ENCODE measurements at regions not wholly inside any gene's neighbourhood (a gene's known extent, or its start where the extent isn't known, plus 50 kb on each side); places are given as distances from the start of the nearest gene placed in this dataset.

DNA sequence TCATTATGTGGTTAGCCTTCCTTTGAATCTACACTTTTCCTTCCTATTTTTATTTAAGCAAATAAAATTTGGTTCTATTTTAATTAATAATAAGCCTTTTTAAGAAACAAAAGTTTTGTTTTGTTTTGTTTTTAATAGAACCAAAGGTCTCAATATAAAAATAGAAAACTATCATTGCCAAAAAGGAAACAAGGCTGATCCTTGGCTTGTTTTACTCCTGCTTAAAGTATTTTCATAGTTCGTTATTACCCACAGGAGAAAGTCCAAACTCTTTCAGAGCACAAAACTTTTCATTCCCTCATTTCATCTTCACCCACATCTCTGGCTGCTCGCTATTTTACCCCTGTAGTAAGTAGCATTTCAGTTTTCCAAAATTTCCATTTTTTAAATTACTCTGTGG is 374.8 kb downstream of the SEMA3D start:
- ChIA-PET POLR2A (ENCODE audit: unreplicated experiment) (no interaction called here), CTCF (no interaction called here)
- no peak overlapping the region for H3K4me3 ChIP-seq (ENCODE audit: low read length)
- H3K4me1 ChIP-seq (ENCODE audit: insufficient read depth, low read length), result no peaks in the 10 kb centered on the region
- no peak overlapping the region for H3K27ac ChIP-seq (ENCODE audit: low read length)
- no peaks in the 10 kb centered on the region for H3K9me3 ChIP-seq (ENCODE audit: low read length)
- intact Hi-C loops (cut with micrococcal nuclease), result no loop called here
- no peaks in the 10 kb centered on the region for H4K20me1 ChIP-seq (ENCODE audit: low read length)
- H3K27me3 ChIP-seq (ENCODE audit: low read length), result no peaks in the 10 kb centered on the region
- BruUV-seq (replicated peaks), result no TSS peak
- no peaks in the 10 kb centered on the region for H3K79me2 ChIP-seq (ENCODE audit: low read length)
- H3K9me2 ChIP-seq (replicated peaks; ENCODE audit: low read length), result no peaks in the 10 kb centered on the region
- DNase-seq, result no peak
- H2AFZ ChIP-seq (ENCODE audit: low read length), result no peak overlapping the region
- no peaks in the 10 kb centered on the region for H3F3A ChIP-seq (ENCODE audit: low read length, unreplicated experiment)
- no peak for ATAC-seq
- no peak overlapping the region for H3K9ac ChIP-seq (ENCODE audit: low read length)
- H3K4me2 ChIP-seq (ENCODE audit: low read length), result no peak overlapping the region
- H3K36me3 ChIP-seq (ENCODE audit: low read depth, low read length), result no peaks in the 10 kb centered on the region
- TF ChIP-seq, protein P1, sequence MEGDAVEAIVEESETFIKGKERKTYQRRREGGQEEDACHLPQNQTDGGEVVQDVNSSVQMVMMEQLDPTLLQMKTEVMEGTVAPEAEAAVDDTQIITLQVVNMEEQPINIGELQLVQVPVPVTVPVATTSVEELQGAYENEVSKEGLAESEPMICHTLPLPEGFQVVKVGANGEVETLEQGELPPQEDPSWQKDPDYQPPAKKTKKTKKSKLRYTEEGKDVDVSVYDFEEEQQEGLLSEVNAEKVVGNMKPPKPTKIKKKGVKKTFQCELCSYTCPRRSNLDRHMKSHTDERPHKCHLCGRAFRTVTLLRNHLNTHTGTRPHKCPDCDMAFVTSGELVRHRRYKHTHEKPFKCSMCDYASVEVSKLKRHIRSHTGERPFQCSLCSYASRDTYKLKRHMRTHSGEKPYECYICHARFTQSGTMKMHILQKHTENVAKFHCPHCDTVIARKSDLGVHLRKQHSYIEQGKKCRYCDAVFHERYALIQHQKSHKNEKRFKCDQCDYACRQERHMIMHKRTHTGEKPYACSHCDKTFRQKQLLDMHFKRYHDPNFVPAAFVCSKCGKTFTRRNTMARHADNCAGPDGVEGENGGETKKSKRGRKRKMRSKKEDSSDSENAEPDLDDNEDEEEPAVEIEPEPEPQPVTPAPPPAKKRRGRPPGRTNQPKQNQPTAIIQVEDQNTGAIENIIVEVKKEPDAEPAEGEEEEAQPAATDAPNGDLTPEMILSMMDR (conservative IDR thresholded peaks at IDR 0.05; ENCODE audit: low read depth, low read length), result no peak
- no peak for TF ChIP-seq EZH2 (IDR thresholded peaks at IDR 0.05; ENCODE audit: low read length, unreplicated experiment)
- TF ChIP-seq EZH2phosphoT487 (IDR thresholded peaks at IDR 0.05; ENCODE audit: borderline replicate concordance, low read length), result no peak

DNA sequence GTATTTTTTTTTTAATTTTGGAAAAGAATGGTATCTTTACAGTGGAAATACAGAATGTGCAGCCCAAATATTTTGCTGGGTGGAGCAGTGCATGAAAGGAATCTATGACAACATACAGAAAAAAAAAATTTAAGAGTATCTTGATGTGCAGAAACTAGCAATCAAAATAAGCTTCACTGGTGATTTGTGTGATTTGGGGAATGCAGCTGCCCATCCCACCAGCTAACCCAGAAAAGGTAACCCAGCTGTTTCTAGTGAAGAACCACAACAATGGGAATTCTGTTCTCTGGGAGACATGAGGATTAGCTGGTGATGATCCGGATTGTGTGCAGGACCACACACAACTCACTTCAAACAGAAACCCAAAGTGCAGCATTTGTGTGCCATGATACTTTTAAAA is 375.5 kb downstream of the SEMA3D start:
- no TSS peak for BruUV-seq (replicated peaks)
- no peaks in the 10 kb centered on the region for H3K36me3 ChIP-seq (ENCODE audit: low read depth, low read length)
- DNase-seq, result no peak
- no peak overlapping the region for H3K4me2 ChIP-seq (ENCODE audit: low read length)
- no peaks in the 10 kb centered on the region for H3K9me3 ChIP-seq (ENCODE audit: low read length)
- ChIA-PET POLR2A (ENCODE audit: unreplicated experiment) (no interaction called here), CTCF (no interaction called here)
- H2AFZ ChIP-seq (ENCODE audit: low read length), result no peak overlapping the region
- no peaks in the 10 kb centered on the region for H3F3A ChIP-seq (ENCODE audit: low read length, unreplicated experiment)
- no peaks in the 10 kb centered on the region for H3K9me2 ChIP-seq (replicated peaks; ENCODE audit: low read length)
- no peak for ATAC-seq
- no peak overlapping the region for H3K4me3 ChIP-seq (ENCODE audit: low read length)
- H3K27ac ChIP-seq (ENCODE audit: low read length), result no peak overlapping the region
- no peak overlapping the region for H3K9ac ChIP-seq (ENCODE audit: low read length)
- H3K27me3 ChIP-seq (ENCODE audit: low read length), result no peaks in the 10 kb centered on the region
- no peaks in the 10 kb centered on the region for H3K4me1 ChIP-seq (ENCODE audit: insufficient read depth, low read length)
- no peaks in the 10 kb centered on the region for H3K79me2 ChIP-seq (ENCODE audit: low read length)
- no peaks in the 10 kb centered on the region for H4K20me1 ChIP-seq (ENCODE audit: low read length)
- intact Hi-C loops (cut with micrococcal nuclease), result no loop called here
- TF ChIP-seq EZH2phosphoT487 (IDR thresholded peaks at IDR 0.05; ENCODE audit: borderline replicate concordance, low read length) (no peak), EZH2 (IDR thresholded peaks at IDR 0.05; ENCODE audit: low read length, unreplicated experiment) (no peak)
- TF ChIP-seq, protein P1 (conservative IDR thresholded peaks at IDR 0.05; ENCODE audit: low read depth, low read length), result no peak

DNA sequence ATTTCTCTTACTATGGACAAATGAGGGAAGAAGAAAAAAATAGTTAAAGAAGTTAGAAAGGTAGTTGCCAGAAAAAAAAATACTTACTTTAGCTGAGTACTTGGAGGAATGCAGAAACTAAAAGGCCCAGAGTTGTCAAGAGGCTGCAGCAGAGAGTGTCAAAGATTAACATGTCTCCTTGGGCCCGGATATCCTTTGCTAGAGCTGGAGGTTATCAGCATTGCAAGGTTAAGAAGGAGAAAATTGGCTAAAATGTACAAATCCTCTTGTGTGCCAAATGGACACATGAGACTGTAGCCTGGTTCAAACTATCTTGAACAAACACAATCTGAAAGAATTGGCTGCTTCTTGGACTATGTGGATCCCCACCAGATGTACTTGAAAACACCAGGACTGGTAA is 377.0 kb downstream of the SEMA3D start:
- Histone ChIP-seq H2AFZ (ENCODE audit: low read length) (no peak overlapping the region), H3K27me3 (ENCODE audit: low read length) (no peaks in the 10 kb centered on the region), H3K4me2 (ENCODE audit: low read length) (no peak overlapping the region)

More for the DNA sequence above, 377.0 kb downstream of the SEMA3D start:
- no TSS peak for BruUV-seq (replicated peaks)
- no peak overlapping the region for H3K4me3 ChIP-seq (ENCODE audit: low read length)
- intact Hi-C loops (cut with micrococcal nuclease), result no loop called here
- no peaks in the 10 kb centered on the region for H4K20me1 ChIP-seq (ENCODE audit: low read length)
- TF ChIP-seq EZH2 (IDR thresholded peaks at IDR 0.05; ENCODE audit: low read length, unreplicated experiment), result no peak
- TF ChIP-seq, protein P1 (conservative IDR thresholded peaks at IDR 0.05; ENCODE audit: low read depth, low read length), result no peak
- no peak for TF ChIP-seq EZH2phosphoT487 (IDR thresholded peaks at IDR 0.05; ENCODE audit: borderline replicate concordance, low read length)
- no peaks in the 10 kb centered on the region for H3K9me2 ChIP-seq (replicated peaks; ENCODE audit: low read length)
- no peaks in the 10 kb centered on the region for H3K36me3 ChIP-seq (ENCODE audit: low read depth, low read length)
- no peaks in the 10 kb centered on the region for H3K9me3 ChIP-seq (ENCODE audit: low read length)
- no peak overlapping the region for H3K9ac ChIP-seq (ENCODE audit: low read length)
- DNase-seq (no peak), ATAC-seq (no peak)
- no peaks in the 10 kb centered on the region for H3K79me2 ChIP-seq (ENCODE audit: low read length)
- H3K4me1 ChIP-seq (ENCODE audit: insufficient read depth, low read length), result no peaks in the 10 kb centered on the region
- H3F3A ChIP-seq (ENCODE audit: low read length, unreplicated experiment), result no peaks in the 10 kb centered on the region
- CTCF ChIA-PET, result no interaction called here
- H3K27ac ChIP-seq (ENCODE audit: low read length), result no peak overlapping the region
- POLR2A ChIA-PET (ENCODE audit: unreplicated experiment), result no interaction called here

Measured in PC-3 (cell line).